Neural cell (in vitro differentiated cells): ENCODE measurements at regions not wholly inside any gene's neighbourhood (a gene's known extent, or its start where the extent isn't known, plus 50 kb on each side); places are given as distances from the start of the nearest gene placed in this dataset.

Source experiments
- H2AFZ ChIP-seq: fragments of 200-600, 300-800 bp; sonication (generic), shearing (Covaris generic); 2 replicates; pipeline ENCODE4 v1.6.0; 2014; ENCODE audit warnings: low read depth, mild to moderate bottlenecking, antibody characterized with exemption, low read length, moderate library complexity
- H3F3A ChIP-seq: fragments of 200-600 bp; shearing (Covaris generic); 2 replicates; pipeline ENCODE4 v1.6.1; 2016; ENCODE audit warnings: mild to moderate bottlenecking, moderate library complexity, mixed read lengths, antibody characterized with exemption, low read length; ENCODE audit not compliant: insufficient read depth, poor library complexity, severe bottlenecking
- H3K27ac ChIP-seq: fragments of 200-600, 300-800 bp; sonication (generic), shearing (Covaris generic); 2 replicates; pipeline ENCODE4 v1.5.1; 2014; ENCODE audit warnings: mild to moderate bottlenecking, low read length, moderate library complexity
- H3K27me3 ChIP-seq: fragments of 300-800, 200-600 bp; sonication (generic), shearing (Covaris generic); 2 replicates; pipeline ENCODE4 v1.6.0; 2014; ENCODE audit warnings: mild to moderate bottlenecking, low read depth, low read length, moderate library complexity; ENCODE audit not compliant: insufficient read depth
- H3K36me3 ChIP-seq: fragments of 300-800, 200-600 bp; sonication (generic), shearing (Covaris generic); 2 replicates; pipeline ENCODE4 v1.5.1; 2014; ENCODE audit warnings: mild to moderate bottlenecking, antibody characterized with exemption, low read length, moderate library complexity; ENCODE audit not compliant: insufficient read depth
- H3K4me2 ChIP-seq: fragments of 300-800, 200-600 bp; sonication (generic), shearing (Covaris generic); 2 replicates; pipeline ENCODE4 v1.6.0; 2014; ENCODE audit warnings: mild to moderate bottlenecking, low read length
- H3K4me3 ChIP-seq: fragments of 300-800, 200-600 bp; sonication (generic), shearing (Covaris generic); 2 replicates; pipeline ENCODE4 v1.5.1; 2014; ENCODE audit warnings: mild to moderate bottlenecking, low read length, moderate library complexity
- H3K79me2 ChIP-seq: fragments of 200-600 bp; shearing (Covaris generic); replicated peaks from 2 replicates; pipeline ENCODE4 v1.6.0; 2014; ENCODE audit warnings: mild to moderate bottlenecking, low read length, moderate library complexity; ENCODE audit not compliant: insufficient read depth
- H3K9ac ChIP-seq: fragments of 300-800, 200-600 bp; sonication (generic), shearing (Covaris generic); 2 replicates; pipeline ENCODE4 v1.6.1; 2016; ENCODE audit warnings: mild to moderate bottlenecking, low read length, mixed read lengths
- H3K9me2 ChIP-seq: fragments of 200-600 bp; shearing (Covaris generic); 2 replicates; pipeline ENCODE4 v1.6.1; 2016; ENCODE audit warnings: mild to moderate bottlenecking, low read length, mixed read lengths; ENCODE audit not compliant: insufficient read depth
- H3K9me3 ChIP-seq: fragments of 200-600, 300-800 bp; sonication (generic), shearing (Covaris generic); 2 replicates; pipeline ENCODE4 v1.6.1; 2016; ENCODE audit warnings: mild to moderate bottlenecking, mixed run types, low read length, moderate library complexity, mixed read lengths
- H4K20me1 ChIP-seq: fragments of 200-600 bp; shearing (Covaris generic); 2 replicates; pipeline ENCODE4 v1.6.1; 2016; ENCODE audit warnings: mild to moderate bottlenecking, mixed run types; ENCODE audit not compliant: insufficient read depth
- CTCF ChIP-seq: fragments of 450-650 bp; IDR thresholded peaks from 2 replicates; pipeline ENCODE4 v1.5.1; 2014; ENCODE audit warnings: antibody characterized with exemption, mild to moderate bottlenecking, moderate library complexity; ENCODE audit not compliant: poor library complexity, severe bottlenecking
- EP300 ChIP-seq: fragments of 450-650 bp; conservative IDR thresholded peaks from 2 replicates; pipeline ENCODE4 v1.6.1; 2014; ENCODE audit warnings: antibody characterized with exemption, mild to moderate bottlenecking, moderate library complexity; ENCODE audit not compliant: poor library complexity, severe bottlenecking
- EZH2 ChIP-seq: fragments of 200-600, 300-800 bp; shearing (Covaris generic), sonication (generic); IDR thresholded peaks from 2 replicates; pipeline ENCODE4 v1.6.1; 2014; ENCODE audit warnings: antibody characterized with exemption, low read length, borderline replicate concordance, mild to moderate bottlenecking; ENCODE audit not compliant: insufficient read depth, poor library complexity, severe bottlenecking
- MXI1 ChIP-seq: fragments of 450-650 bp; conservative IDR thresholded peaks from 2 replicates; pipeline ENCODE4 v1.6.1; 2014; ENCODE audit warnings: antibody characterized with exemption, mild to moderate bottlenecking; ENCODE audit not compliant: poor library complexity, severe bottlenecking
- POLR2AphosphoS5 ChIP-seq: IDR thresholded peaks from 2 replicates; pipeline ENCODE4 v1.6.1; 2012
- RAD21 ChIP-seq: fragments of 450-650 bp; conservative IDR thresholded peaks from 2 replicates; pipeline ENCODE4 v1.6.1; 2014; ENCODE audit warnings: antibody characterized with exemption, mild to moderate bottlenecking, moderate library complexity
- REST ChIP-seq: IDR thresholded peaks from 2 replicates; pipeline ENCODE4 v1.6.1; 2012; ENCODE audit warnings: borderline replicate concordance
- SMC3 ChIP-seq: fragments of 450-650 bp; conservative IDR thresholded peaks from 2 replicates; pipeline ENCODE4 v1.6.1; 2014; ENCODE audit warnings: antibody characterized with exemption, mild to moderate bottlenecking, moderate library complexity; ENCODE audit not compliant: poor library complexity
- TAF1 ChIP-seq: IDR thresholded peaks from 2 replicates; pipeline ENCODE4 v1.6.1; 2012; ENCODE audit warnings: low read depth

GRCh38 chr7:34341326-34341725 is 316.7 kb upstream of the NPSR1 start:
- Histone ChIP-seq H3K9ac (no peak overlapping the region), H3K4me2 (no peak overlapping the region), H3K9me2 (no peaks in the 10 kb centered on the region), H3K27ac (no peak overlapping the region), H3K79me2 (no peaks in the 10 kb centered on the region), H2AFZ (no peak overlapping the region), H4K20me1 (no peaks in the 10 kb centered on the region), H3K27me3 (no peaks in the 10 kb centered on the region), H3K36me3 (no peaks in the 10 kb centered on the region), H3F3A (no peaks in the 10 kb centered on the region), H3K4me3 (no peak overlapping the region), H3K9me3 (no peaks in the 10 kb centered on the region)
- TF ChIP-seq SMC3 = no peak
- TF ChIP-seq TAF1 = no peak
- no peak for TF ChIP-seq CTCF

- no peaks in the 10 kb centered on the region for H3K9me3 ChIP-seq
- no peaks in the 10 kb centered on the region for H3F3A ChIP-seq
- H3K4me3 ChIP-seq = no peak overlapping the region
- H3K27ac ChIP-seq = no peak overlapping the region
- H2AFZ ChIP-seq = no peak overlapping the region
- H3K79me2 ChIP-seq = no peaks in the 10 kb centered on the region
- H3K36me3 ChIP-seq = no peaks in the 10 kb centered on the region
- no peak for TF ChIP-seq TAF1
- H3K9me2 ChIP-seq = no peaks in the 10 kb centered on the region
- no peaks in the 10 kb centered on the region for H3K27me3 ChIP-seq
- H4K20me1 ChIP-seq = no peaks in the 10 kb centered on the region
- no peak overlapping the region for H3K9ac ChIP-seq
- H3K4me2 ChIP-seq = no peak overlapping the region
Measured at GRCh38 chr7:34342387-34342786, 315.6 kb upstream of the NPSR1 start.

DNA sequence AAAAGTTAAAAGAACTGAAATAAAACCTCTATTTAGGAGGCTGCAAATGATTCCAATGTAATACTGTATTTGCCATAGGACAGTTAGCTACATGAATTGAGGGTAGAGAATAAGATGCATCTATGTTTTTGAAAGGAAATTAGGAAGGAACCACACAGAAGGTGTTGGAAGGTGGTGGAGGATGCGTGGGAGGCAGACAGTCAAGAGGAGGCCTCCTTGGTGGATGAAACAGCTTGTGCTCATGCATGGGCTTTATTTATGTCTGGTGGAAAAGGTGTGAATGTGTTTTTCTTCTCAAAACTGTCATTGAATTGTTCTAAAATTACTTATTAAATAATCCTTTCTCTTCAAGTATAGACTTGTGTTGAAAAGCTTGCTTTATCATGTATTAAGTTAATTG is 314.4 kb upstream of the NPSR1 start:
- Histone ChIP-seq H3K27ac (no peak overlapping the region), H3F3A (no peaks in the 10 kb centered on the region), H3K36me3 (no peaks in the 10 kb centered on the region), H3K4me3 (no peak overlapping the region), H2AFZ (no peak overlapping the region), H3K4me2 (no peak overlapping the region), H3K79me2 (no peaks in the 10 kb centered on the region), H3K27me3 (no peaks in the 10 kb centered on the region), H4K20me1 (no peaks in the 10 kb centered on the region), H3K9ac (no peak overlapping the region), H3K9me2 (no peaks in the 10 kb centered on the region), H3K9me3 (no peaks in the 10 kb centered on the region)
- TF ChIP-seq RAD21 (no peak), CTCF (no peak), SMC3 (no peak), REST (no peak), EP300 (no peak), MXI1 (no peak), POLR2AphosphoS5 (no peak), TAF1 (no peak), EZH2 (no peak)
